Small intestine (tissue), 7 donors: ENCODE measurements at regions not wholly inside any gene's neighbourhood (a gene's known extent, or its start where the extent isn't known, plus 50 kb on each side); places are given as distances from the start of the nearest gene placed in this dataset.

Experiments
- DNase-seq, 2 donors: peaks; one replicate each; pipeline versions ENCODE4 v3.0.0 to v3.0.0-alpha.2; 2013
- FAIRE-seq: peaks from 2 replicates; lab custom pipeline; 2012; peaks lifted over from hg19 to GRCh38; lab: Jason Lieb, UNC
- H3K27ac ChIP-seq, 3 donors: one replicate each; pipeline ENCODE4 v1.5.1; 2013; ENCODE audit warnings: low read length in 2 of 3, mild to moderate bottlenecking in 2 of 3, control low read depth in 1 of 3, inconsistent platforms in 1 of 3, low read depth in 1 of 3, moderate library complexity in 1 of 3
- H3K27me3 ChIP-seq, 3 donors: one replicate each; pipeline ENCODE4 v1.6.1; 2013; ENCODE audit warnings: low read length in 3 of 3, inconsistent platforms in 1 of 3; ENCODE audit not compliant: control insufficient read depth in 3 of 3, insufficient read depth in 3 of 3
- H3K36me3 ChIP-seq, 3 donors: one replicate each; pipeline ENCODE4 v1.6.1; 2013; ENCODE audit warnings: low read length in 3 of 3, inconsistent platforms in 1 of 3, low read depth in 1 of 3, mild to moderate bottlenecking in 1 of 3, moderate library complexity in 1 of 3; ENCODE audit not compliant: control insufficient read depth in 3 of 3, insufficient read depth in 2 of 3
- H3K4me1 ChIP-seq, 3 donors: one replicate each; pipeline ENCODE4 v1.6.1; 2013; ENCODE audit warnings: low read length in 2 of 3, inconsistent platforms in 1 of 3, low read depth in 1 of 3, mild to moderate bottlenecking in 1 of 3, moderate library complexity in 1 of 3; ENCODE audit not compliant: control insufficient read depth in 3 of 3, insufficient read depth in 2 of 3
- H3K4me3 ChIP-seq, 3 donors: one replicate each; pipeline ENCODE4 v1.5.1; 2013; ENCODE audit warnings: low read length in 3 of 3, control low read depth in 1 of 3, inconsistent platforms in 1 of 3, low read depth in 1 of 3, mild to moderate bottlenecking in 1 of 3, moderate library complexity in 1 of 3
- H3K9me3 ChIP-seq, 2 donors: one replicate each; pipeline ENCODE4 v1.6.1; 2013; ENCODE audit warnings: low read depth in 1 of 2, low read length in 1 of 2; ENCODE audit not compliant: control insufficient read depth in 2 of 2, insufficient read depth in 1 of 2
- WGBS, 3 donors: extraction: QIAGEN DNeasy Blood & Tissue Kit; methylation state at CpG; one replicate each; pipeline ENCODE4 v1.1.7; 2013; 5-methylcytosine and 5-hydroxymethylcytosine counted together
- donor health status: healthy with polysubstance abuse.
- donor health status: control.
- donor health status: control.
- donor health status: Bipolar disorder and iron deficiency.
- donor health status: healthy.

- WGBS, 3 donors, result 80 to 92% (median 87%) methylated on average over 5 of the region's 5 CpGs
- Histone ChIP-seq H3K27ac (no peak overlapping the region), H3K27me3 (no peaks in the 10 kb centered on the region), H3K36me3 (no peaks in the 10 kb centered on the region), H3K4me1 (no peaks in the 10 kb centered on the region), H3K9me3 (no peaks in the 10 kb centered on the region), H3K4me3 (no peak overlapping the region)
- FAIRE-seq (no peak), DNase-seq (no peak)
Observed at GRCh38 chr2:219998714-219999227, 371.3 kb downstream of the SLC4A3 start.

GRCh38 chr2:220000080-220000479, 372.6 kb downstream of the SLC4A3 start:
- FAIRE-seq, result no peak
- no peak overlapping the region for H3K27ac ChIP-seq
- no peaks in the 10 kb centered on the region for H3K36me3 ChIP-seq
- WGBS, 3 donors, result 65 to 81% (median 68%) methylated on average over 3 of the region's 3 CpGs
- H3K4me3 ChIP-seq, result no peak overlapping the region
- no peaks in the 10 kb centered on the region for H3K9me3 ChIP-seq
- H3K4me1 ChIP-seq, result no peaks in the 10 kb centered on the region
- no peaks in the 10 kb centered on the region for H3K27me3 ChIP-seq
- DNase-seq, result no peak

- FAIRE-seq, result no peak
- WGBS, 3 donors, result 56 to 77% (median 64%) methylated on average over 4 of the region's 4 CpGs
Observed at GRCh38 chr2:220000586-220000985, 373.2 kb downstream of the SLC4A3 start.

GRCh38 chr2:220001751-220002150, 374.3 kb downstream of the SLC4A3 start:
- FAIRE-seq, result no peak
- H3K36me3 ChIP-seq, result no peaks in the 10 kb centered on the region
- no peak for DNase-seq
- no peaks in the 10 kb centered on the region for H3K4me1 ChIP-seq
- H3K9me3 ChIP-seq, result no peaks in the 10 kb centered on the region
- WGBS, 3 donors, result 51 to 63% (median 53%) methylated on average over 3 of the region's 3 CpGs
- H3K27ac ChIP-seq, result no peak overlapping the region
- no peaks in the 10 kb centered on the region for H3K27me3 ChIP-seq
- no peak overlapping the region for H3K4me3 ChIP-seq

More at GRCh38 chr2:220000586-220000985, 373.2 kb downstream of the SLC4A3 start:
- Histone ChIP-seq H3K36me3 (no peaks in the 10 kb centered on the region), H3K9me3 (no peaks in the 10 kb centered on the region), H3K27ac (peak overlapping the region in 1 of 3 donors; percentile 4), H3K27me3 (no peaks in the 10 kb centered on the region), H3K4me3 (no peak overlapping the region), H3K4me1 (no peaks in the 10 kb centered on the region)
- DNase-seq, result peak in 1 of 2 donors; percentile 46

GRCh38 chr2:220002251-220002650, 374.8 kb downstream of the SLC4A3 start:
- Histone ChIP-seq H3K4me1 (no peaks in the 10 kb centered on the region), H3K27me3 (no peaks in the 10 kb centered on the region), H3K4me3 (no peak overlapping the region), H3K9me3 (no peaks in the 10 kb centered on the region), H3K36me3 (no peaks in the 10 kb centered on the region), H3K27ac (no peak overlapping the region)
- DNase-seq, result no peak
- WGBS, 3 donors, result 63 to 73% (median 66%) methylated on average over 4 of the region's 4 CpGs
- FAIRE-seq, result no peak

- H3K4me1 ChIP-seq, result no peaks in the 10 kb centered on the region
- DNase-seq (no peak), FAIRE-seq (no peak)
- WGBS, 3 donors, result 83 to 85% (median 85%) methylated on average over 3 of the region's 3 CpGs
- no peaks in the 10 kb centered on the region for H3K27me3 ChIP-seq
- H3K36me3 ChIP-seq, result no peaks in the 10 kb centered on the region
- H3K4me3 ChIP-seq, result no peak overlapping the region
- H3K9me3 ChIP-seq, result no peaks in the 10 kb centered on the region
- H3K27ac ChIP-seq, result no peak overlapping the region
Observed at GRCh38 chr2:220002699-220003098, 375.3 kb downstream of the SLC4A3 start.

- no peak overlapping the region for H3K27ac ChIP-seq
- DNase-seq (no peak), FAIRE-seq (no peak)
- H3K4me1 ChIP-seq, result no peaks in the 10 kb centered on the region
- no peaks in the 10 kb centered on the region for H3K27me3 ChIP-seq
- WGBS, 3 donors, result 70 to 84% (median 82%) methylated on average over 6 of the region's 6 CpGs
- H3K4me3 ChIP-seq, result no peak overlapping the region
- no peaks in the 10 kb centered on the region for H3K9me3 ChIP-seq
- H3K36me3 ChIP-seq, result no peaks in the 10 kb centered on the region
Observed at GRCh38 chr2:220005362-220005761, 377.9 kb downstream of the SLC4A3 start.

- Histone ChIP-seq H3K4me1 (no peaks in the 10 kb centered on the region), H3K27me3 (no peaks in the 10 kb centered on the region), H3K36me3 (no peaks in the 10 kb centered on the region), H3K4me3 (no peak overlapping the region), H3K9me3 (no peaks in the 10 kb centered on the region), H3K27ac (no peak overlapping the region)
- WGBS, 3 donors, result 58 to 74% (median 64%) methylated on average over 8 of the region's 8 CpGs
- DNase-seq, result no peak
- FAIRE-seq, result no peak
Observed at GRCh38 chr2:220006152-220006621, 378.8 kb downstream of the SLC4A3 start.

- FAIRE-seq, result no peak
Observed at GRCh38 chr2:220011859-220012258, 384.4 kb downstream of the SLC4A3 start.

More at GRCh38 chr2:220011859-220012258, 384.4 kb downstream of the SLC4A3 start:
- DNase-seq, result no peak
- no peaks in the 10 kb centered on the region for H3K4me1 ChIP-seq
- WGBS, 3 donors, result 85 to 100% (median 94%) methylated on average over 1 of the region's 1 CpG
- H3K27ac ChIP-seq, result no peak overlapping the region
- H3K36me3 ChIP-seq, result no peaks in the 10 kb centered on the region
- no peaks in the 10 kb centered on the region for H3K9me3 ChIP-seq
- no peaks in the 10 kb centered on the region for H3K27me3 ChIP-seq
- H3K4me3 ChIP-seq, result no peak overlapping the region
